HG02623 (cell line): ENCODE measurements at regions not wholly inside any gene's neighbourhood (a gene's known extent, or its start where the extent isn't known, plus 50 kb on each side); places are given as distances from the start of the nearest gene placed in this dataset.
"Not testable (repeated sequence)": the region's sequence is repeated elsewhere in the genome, so short reads cannot be mapped to it uniquely, and the experiment has no call there.

Experiments
- ATAC-seq: cut with Tn5 transposase; IDR thresholded peaks from one replicate; pipeline ENCODE4 v1.9.1; 2021; ENCODE audit warnings: moderate library complexity; ENCODE audit not compliant: unreplicated experiment

DNA sequence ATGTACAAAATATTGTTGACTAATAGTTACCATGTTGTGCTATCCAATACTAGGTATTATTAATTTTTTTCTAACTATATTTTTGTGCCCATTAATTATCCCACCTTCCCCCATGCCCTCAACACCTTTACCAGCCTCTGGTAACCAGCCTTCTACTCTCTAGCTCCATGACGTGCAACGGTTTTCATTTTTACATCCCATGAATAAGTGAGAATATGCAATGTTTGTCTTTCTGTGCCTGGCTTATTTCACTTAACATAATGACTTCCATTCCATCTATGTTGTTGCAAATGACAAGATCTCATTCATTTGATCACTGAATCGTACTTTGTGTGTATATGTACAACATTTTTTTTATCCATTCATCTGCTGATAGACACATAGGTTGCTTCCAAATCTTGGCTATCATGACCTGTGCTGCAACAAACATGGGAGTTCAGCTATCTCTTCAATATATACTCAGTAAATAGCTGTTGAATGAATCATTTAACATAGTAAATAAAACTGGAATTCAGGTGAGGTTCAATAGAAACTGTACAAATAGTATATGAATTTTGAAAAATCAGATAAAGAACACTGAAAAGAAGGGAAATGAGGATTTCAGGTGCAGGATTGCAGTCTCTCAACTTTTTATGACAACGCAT, 509.0 kb upstream of the MIR17HG start:
- no peak for ATAC-seq

DNA sequence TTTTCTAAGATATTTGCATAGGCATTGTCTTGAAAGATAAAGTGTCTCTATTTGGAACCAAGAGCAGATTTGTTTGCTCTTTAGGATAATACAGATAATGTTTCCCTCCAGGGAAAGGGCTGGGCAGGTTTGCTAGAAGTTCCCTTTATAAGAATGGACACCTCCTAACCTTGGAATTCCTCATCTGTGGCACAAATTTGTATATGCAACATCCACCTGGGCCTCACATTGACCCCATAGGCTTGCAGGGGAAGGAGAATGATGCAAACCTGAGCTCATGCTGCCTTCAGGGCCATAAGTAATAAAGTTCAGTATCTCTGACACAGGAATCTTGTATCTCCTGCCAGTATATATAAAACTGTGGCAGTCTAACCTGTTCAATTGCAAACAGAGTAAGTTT, 508.4 kb upstream of the MIR17HG start:
- ATAC-seq = no peak

DNA sequence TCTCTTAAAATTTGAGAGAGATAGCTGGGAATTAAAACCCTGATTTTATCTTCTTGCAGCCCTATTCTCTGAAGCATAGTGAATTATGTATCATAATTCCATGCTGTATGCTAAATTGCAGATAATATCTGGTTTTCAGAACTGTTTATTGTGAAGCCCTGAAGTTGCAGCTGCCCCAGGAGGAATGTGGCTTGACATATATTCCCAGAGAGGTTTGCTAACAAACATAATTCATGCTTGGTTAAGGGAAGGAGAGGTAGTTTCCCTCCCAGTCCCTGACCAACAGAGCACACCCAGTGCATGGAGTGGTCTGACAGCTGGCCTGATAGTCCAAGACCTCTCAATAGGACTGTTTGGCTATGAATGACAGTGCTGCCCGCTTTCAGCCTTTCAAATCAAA, 500.6 kb upstream of the MIR17HG start:
- no peak for ATAC-seq

DNA sequence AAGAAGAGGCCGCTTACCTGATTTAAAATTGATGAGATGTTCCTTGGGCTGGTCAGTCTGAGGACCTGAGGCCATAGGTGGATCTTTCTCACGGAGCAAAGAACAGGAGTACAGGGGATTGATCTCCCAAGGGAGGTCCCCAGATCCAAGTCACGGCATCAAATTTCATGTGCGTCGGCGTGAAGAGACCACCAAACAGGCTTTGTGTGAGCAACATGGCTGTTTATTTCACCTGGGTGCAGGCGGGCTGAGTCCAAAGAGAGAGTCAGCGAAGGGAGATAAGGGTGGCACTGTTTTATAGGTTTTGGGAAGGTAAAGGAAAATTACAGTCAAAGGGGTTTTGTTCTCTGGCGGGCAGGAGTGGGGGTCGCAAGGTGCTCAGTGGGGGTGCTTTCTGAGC, 493.8 kb upstream of the MIR17HG start:
- ATAC-seq = not testable (repeated sequence)

DNA sequence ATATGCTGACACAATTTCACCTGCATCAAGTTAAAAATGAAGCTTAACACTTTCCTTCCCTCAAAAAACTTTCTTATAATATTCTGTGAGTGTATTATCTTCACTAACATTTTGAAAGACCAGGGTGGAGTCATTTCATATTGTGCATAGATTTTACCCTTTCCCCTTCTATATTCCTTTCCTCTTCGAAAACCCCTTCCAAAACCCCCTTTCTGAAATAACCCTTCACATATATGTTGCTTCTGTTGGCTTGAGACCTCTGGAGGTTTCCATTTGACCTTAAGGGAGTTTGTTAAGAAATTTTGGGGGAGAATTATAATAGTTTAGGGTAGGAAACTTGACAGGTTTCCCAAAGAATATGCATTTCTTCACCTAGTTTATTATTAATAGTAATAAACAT, 489.6 kb upstream of the MIR17HG start:
- ATAC-seq = no peak

DNA sequence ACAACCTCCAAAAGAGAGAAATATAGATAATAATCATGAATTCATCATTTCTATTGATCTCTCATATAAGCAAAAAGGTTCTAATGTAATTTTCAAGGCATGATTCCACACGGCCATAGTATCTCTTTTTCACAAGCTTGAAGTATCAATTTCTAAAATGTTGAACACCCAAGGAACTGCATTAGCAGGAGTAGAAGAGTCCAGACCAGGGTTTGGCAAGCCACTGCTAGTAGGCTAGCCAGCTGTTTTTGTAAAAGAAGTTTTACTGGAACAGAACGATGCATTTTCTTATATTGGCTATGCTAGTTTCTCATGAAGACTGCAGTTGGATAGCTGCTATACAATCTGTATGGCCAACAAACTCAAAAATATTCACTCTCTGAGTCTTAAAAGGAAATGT, 481.5 kb upstream of the MIR17HG start:
- ATAC-seq = no peak

DNA sequence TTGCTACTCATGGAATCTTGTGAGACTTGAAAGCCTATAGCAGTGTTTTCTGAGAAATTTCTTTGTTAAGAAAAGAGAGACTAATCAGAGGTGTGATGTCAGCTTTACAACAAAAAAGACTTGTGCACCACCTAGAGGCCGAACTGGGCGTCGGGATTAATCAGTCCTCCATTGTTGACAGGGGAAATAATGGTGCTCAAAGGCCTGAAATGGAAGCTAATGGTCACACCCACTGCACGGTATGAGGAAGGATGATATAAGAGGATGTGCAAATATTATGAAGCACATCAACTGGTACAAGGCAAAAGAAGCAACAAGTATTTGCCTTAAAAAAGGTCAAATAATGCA, 480.2 kb upstream of the MIR17HG start:
- peak; percentile 91 for ATAC-seq

DNA sequence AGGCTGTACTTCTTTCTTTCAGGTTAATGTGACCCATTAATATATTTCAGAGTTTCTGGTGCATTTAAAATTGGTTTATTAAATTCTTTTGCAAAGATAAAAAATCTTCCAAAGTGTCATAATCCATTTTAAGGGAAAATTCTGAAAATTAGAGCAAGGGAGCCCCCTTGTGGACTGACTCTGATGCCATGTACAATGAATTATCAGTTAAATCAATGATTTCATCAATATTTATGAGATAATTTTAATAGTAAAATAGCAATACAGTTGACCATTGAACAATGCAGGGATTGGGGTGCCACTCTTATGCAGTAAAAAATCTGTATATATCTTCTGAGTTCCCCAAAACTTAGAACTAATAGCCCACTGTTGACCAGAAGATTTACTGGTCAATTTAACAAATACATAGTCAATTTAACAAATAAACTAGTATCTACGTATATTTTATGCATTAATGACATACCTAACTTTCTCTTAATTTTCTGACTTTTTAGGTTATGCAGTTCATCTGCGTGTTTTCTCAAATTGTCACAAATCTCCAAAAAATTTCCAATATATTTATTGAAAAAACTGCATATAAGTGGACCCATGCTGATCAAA, 479.1 kb upstream of the MIR17HG start:
- ATAC-seq = no peak

DNA sequence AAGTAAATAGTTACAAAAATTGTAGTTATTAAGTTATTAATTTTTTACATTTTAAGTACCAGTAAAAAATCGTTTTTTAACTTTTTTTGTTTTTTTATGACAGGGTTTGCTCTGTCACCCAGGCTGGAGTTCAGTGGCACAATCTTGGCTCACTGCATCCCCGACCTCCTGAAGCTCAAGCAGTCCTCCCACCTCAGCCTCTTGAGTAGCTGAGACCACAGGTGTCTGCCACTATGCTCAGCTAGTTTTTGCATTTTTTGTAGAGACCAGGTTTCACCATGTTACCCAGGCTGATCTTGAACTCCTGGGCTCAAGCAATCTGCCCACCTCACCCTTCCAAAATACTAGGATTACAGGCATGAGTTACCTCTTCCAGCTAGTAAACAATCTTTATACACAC, 477.9 kb upstream of the MIR17HG start:
- ATAC-seq = no peak

DNA sequence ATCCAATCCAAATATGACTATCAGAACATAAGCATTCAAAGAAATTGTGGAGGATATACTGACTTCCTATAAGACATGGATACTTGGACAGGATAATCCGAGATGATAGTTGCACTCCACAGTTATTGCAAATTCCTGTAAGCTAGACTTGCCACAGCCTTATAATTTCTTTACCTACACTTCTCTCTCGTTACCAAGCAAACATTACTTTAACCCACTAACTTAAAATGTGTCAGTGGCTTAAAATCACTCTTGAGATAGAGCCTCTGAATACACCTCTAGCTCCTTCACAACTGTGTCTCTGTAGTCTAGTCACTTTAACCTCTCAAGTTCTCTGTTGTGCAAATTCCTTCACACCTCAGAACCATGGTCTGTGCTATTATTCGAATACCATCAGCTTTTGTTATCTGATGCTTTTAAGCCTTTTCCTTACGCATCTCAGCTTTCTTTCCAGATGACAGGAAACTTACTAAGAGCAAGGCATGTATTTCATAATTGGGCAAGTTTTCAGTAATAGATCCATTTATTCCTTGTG, 474.9 kb upstream of the MIR17HG start:
- no peak for ATAC-seq

DNA sequence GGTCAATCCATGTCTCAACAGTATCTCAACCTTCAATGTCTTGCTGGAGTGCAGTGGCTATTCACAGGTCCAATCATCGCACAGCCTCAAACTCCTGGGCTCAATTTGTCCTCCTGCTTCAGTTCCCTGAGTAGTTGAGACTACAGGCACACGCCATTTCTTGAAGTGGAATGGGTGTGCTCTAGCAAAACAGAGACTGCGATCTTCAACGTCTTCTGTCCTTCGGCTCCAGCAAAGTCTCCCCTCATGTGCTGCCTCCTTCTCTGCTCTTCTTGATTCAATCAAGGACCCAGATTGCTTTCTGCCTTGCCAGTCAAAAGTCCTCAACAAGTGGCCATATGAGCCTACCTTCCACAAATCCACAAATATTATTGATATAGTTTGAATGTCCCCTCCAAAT, 466.7 kb upstream of the MIR17HG start:
- ATAC-seq = no peak

DNA sequence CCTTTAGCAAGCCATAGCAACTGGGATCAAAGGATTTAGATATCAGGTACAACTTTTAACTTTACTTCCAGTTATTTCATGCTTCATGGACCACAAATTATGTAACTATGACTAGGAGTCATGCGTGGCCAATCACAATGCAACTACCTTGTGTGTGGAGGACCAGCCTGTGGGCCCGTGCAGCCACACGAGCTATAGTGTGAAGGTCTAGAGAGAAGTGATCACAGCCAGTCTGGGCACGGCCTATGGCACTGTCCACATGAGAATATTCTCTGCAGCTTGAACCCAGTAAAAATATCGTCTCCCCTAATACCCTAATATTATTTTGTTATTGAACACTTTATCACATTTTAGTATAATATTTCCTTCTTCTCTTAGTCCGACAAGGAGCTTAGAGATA, 464.9 kb upstream of the MIR17HG start:
- no peak for ATAC-seq

DNA sequence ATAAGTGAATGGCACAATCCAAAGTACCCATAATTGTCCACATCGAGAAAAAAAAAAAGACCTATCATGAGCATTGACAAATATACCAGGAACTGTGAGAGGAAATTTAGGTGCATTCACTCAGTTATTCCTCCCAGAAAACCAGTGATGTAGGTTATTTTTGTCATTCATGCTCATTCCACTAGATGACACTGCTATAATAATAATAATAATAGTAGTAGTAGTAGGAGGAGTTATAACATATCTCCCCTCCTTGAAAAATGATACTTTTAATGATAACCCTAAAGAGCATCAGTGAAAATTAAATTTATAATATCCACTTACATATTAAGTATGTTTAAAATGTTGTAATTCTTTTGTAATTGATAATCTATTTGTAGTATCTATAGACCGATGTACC, 463.9 kb upstream of the MIR17HG start:
- ATAC-seq = no peak

DNA sequence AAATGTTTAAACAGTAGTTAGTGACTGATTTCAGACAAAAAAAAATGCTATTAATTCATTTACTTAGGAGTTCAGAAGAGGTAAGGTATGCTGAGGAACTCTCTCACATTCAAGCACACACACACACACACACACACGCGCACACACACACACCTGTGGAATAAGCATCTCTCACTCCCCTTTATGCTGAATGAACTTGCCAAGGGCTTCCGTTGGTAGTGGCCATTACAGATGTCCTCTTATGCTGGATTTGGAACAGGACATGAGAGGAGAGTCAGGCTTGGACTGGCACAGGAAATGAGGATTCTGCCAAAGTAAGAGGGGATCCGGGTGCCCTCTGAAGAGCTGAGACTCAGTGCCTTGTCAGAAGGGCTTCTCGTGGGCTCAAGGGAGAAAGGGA, 463.4 kb upstream of the MIR17HG start:
- no peak for ATAC-seq

DNA sequence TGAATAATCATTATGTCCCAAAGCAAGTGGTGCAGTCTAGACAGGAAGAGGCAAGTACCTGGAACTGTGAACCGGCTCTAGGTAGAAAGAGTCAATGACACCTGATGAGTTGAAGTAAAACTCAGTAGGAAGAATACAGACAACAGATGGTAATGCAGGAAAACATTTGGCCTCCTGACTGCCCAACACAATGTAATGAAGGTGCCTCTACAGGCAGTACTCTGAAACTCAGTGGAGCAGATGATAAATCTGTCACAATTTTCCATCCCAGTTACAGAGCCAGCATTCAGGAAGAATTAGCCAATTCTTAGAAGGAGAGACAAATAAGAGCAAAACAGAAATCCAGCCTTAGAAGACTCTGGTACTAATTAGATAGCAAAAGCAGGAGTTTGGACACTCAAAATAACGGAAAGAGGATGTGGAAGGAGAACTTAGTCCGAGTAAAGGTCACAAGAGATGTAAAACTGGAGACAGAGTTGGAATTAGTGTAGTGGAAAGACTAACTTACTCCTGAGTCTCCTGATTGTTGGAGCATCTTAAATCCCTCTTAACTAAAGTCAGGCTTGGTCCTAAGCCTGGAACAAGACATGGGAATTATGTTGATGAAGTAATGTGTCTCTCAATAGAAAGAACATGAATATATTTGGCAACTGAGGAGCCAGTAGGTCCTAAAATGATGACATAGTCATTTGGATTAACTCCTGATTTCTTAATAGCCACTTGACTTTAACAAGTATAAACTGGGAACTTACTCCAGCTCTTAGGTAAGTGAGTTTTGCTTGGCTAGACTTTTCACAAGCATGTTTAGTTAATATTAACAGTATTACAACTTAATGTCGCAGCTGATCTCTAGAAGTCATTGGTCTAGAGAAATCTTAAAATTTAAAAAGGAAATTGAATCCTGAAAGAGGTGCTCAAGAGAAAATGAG, 457.3 kb upstream of the MIR17HG start:
- no peak for ATAC-seq

DNA sequence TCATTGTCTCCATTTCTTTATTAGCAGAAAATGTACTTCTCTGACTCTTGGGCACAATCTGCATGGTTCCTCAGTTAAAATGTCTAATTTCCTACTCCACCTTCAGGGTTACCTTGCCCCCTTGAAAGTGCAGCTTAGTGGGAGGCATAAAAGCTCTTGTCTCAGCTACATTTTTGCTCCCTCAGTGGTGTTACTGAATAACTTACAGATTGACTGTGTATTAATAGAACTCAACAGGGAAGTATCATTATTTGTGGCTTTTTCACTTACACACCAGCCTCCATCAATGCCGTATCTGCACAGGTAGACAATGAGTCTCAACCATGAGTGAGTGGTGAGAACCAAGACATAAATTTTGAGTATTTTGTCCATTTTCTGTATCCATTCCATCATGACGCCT, 456.2 kb upstream of the MIR17HG start:
- ATAC-seq = no peak

DNA sequence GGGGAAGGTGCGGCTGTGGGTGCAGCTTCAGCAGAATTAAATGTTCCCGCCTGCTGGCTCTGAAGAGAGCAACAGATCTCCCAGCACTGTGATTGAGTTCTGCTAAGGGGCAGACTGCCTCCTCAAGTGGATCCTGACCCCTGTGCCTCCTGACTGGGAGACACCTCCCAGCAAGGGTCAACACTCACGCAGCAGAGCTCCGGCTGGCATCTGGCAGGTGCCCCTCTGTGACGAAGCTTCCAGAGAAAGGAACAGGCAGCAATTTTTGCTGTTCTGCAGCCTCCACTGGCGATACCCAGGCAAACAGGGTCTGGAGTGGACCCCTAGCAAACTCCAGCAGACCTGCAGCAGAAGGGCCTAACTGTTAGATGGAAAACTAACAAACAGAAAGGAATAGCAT, 454.3 kb upstream of the MIR17HG start:
- not testable (repeated sequence) for ATAC-seq

DNA sequence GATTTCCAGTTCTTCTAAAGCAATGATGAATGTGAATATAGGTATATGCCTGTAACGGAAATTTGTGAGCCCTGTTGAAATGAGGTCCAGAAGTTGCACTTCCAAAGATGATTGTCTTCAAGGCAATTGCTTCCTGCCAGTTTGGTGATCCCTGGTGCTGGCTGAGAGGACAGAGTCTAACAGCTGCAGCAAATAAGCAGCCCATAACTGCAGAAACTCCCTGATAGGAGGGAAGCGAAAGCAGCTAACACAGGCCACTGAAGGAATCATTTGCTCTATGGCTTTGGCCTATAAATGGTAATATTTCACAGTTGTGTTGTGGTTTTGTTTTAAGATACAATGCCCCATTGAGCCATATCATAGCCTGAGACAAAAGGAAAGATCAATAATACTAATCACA, 451.5 kb upstream of the MIR17HG start:
- ATAC-seq = no peak

DNA sequence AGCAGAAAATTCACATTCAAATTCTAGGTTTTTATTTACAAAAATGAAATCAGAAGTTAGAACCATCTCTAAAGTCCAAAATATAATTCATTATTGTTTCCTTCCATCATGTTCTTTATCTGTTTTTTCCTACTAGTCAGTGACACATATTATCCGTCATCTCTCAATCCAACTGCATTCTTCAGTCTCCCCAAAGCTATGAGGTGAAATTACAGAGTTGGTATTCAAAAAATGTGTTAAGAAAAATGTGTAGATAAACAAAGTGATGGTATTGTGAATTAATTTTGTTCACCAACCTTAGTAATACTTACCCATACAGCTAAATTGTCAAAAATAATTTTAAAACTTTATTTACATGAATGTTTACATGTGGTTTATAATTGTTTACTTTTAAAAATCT, 448.7 kb upstream of the MIR17HG start:
- ATAC-seq = no peak

DNA sequence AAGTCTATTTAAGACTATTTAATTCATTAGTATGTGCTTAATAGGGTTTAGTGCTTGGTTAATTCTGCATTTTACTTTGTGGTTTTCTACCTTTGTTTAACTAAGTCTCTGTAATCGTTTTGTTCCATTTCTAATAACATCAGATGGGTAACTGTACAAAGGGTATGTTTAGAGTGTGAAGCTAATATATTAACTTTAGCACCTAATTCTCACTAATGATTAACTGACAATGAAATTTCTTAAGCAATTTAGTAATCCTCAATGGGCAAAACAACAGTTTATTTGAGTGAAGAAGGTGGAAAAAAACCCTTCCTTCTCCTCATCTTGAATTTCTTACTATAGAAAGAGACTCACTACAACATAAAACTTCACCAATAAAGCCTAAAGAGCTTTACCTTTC, 448.1 kb upstream of the MIR17HG start:
- no peak for ATAC-seq

DNA sequence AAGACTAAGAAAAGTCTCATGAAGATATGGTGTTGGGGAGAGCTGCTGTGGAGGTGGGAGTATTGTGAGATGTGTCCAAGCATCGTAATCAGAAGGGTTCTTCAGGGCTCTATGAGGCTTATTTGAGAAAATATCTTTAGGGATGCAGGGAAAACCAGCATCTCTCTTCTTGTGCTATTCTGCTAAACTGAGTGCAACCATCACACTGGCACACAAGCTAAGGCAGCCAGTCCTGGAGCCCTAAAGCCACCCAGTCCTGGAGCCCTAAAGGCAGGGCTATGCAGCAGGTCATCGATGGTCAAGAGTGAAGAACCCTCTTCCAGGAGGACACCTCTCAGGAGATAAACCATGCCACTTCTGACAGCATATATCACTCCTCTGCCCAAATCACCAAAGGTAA, 445.2 kb upstream of the MIR17HG start:
- no peak for ATAC-seq

DNA sequence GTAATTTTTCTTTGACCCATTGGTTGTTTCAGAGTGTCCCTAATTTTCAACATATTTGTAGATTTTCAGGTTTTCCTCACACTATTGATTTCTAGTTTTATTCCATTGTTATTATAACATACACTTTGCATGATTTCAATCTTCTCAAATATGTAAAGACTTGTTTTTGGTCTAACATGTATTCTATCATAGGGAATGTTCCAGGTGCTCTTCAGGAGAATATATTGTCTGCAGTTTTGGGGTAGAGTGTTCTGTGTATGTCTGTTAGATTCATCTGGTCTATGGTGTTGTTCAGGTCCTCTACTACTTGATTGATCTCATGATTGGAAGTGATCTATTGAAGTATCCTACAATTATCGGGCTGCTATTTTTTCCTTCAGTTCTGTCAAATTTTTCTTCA, 440.9 kb upstream of the MIR17HG start:
- no peak for ATAC-seq
